C4-2B (cell line): ENCODE measurements at regions not wholly inside any gene's neighbourhood (a gene's known extent, or its start where the extent isn't known, plus 50 kb on each side); places are given as distances from the start of the nearest gene placed in this dataset.

Source experiments
- ZFX ChIP-seq: fragments of 450-650 bp; IDR thresholded peaks from 2 replicates; pipeline ENCODE4 v1.6.1; 2017
- TF ChIP-seq, protein P1 (sequence below): fragments of 450-650 bp; conservative IDR thresholded peaks from 2 replicates; pipeline ENCODE4 v1.5.1; 2017; ENCODE audit warnings: mild to moderate bottlenecking

DNA sequence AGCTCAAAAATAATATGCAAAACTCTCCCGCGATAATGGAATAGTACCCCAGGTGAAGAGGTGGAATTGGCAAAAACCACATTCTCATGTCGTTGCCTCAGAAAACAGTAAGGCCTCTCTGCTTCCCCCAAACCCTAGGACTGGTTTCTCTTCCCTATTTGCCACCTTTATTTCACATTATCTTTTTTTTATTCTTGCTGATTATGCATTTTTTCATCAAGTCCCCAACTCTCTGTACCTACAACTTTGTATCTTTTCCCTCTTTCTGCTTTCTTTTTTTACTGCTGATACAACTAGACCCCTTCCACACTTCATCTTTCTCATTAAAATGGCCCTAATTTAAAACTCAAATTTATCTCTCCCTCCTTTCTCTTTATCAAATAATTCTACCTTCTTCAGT lies 1472.2 kb downstream of the SUCLG1 start:
- TF ChIP-seq, protein P1, sequence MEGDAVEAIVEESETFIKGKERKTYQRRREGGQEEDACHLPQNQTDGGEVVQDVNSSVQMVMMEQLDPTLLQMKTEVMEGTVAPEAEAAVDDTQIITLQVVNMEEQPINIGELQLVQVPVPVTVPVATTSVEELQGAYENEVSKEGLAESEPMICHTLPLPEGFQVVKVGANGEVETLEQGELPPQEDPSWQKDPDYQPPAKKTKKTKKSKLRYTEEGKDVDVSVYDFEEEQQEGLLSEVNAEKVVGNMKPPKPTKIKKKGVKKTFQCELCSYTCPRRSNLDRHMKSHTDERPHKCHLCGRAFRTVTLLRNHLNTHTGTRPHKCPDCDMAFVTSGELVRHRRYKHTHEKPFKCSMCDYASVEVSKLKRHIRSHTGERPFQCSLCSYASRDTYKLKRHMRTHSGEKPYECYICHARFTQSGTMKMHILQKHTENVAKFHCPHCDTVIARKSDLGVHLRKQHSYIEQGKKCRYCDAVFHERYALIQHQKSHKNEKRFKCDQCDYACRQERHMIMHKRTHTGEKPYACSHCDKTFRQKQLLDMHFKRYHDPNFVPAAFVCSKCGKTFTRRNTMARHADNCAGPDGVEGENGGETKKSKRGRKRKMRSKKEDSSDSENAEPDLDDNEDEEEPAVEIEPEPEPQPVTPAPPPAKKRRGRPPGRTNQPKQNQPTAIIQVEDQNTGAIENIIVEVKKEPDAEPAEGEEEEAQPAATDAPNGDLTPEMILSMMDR, result no peak
- no peak for TF ChIP-seq ZFX
